D721Med (cell line): ENCODE measurements at regions not wholly inside any gene's neighbourhood (a gene's known extent, or its start where the extent isn't known, plus 50 kb on each side); places are given as distances from the start of the nearest gene placed in this dataset.

Experiments used
- DNase-seq: peaks from one replicate; pipeline ENCODE4 v3.0.0; 2011; ENCODE audit warnings: low spot score; ENCODE audit not compliant: insufficient read length
- FAIRE-seq: peaks from 2 replicates; lab custom pipeline; 2011; peaks lifted over from hg19 to GRCh38; lab: Jason Lieb, UNC
- TF ChIP-seq, protein P1 (sequence below): IDR thresholded peaks from 2 replicates; pipeline ENCODE4 v1.5.1; 2012; ENCODE audit warnings: mild to moderate bottlenecking, control low read depth; ENCODE audit not compliant: insufficient read depth; ENCODE audit errors: missing control alignments

DNA sequence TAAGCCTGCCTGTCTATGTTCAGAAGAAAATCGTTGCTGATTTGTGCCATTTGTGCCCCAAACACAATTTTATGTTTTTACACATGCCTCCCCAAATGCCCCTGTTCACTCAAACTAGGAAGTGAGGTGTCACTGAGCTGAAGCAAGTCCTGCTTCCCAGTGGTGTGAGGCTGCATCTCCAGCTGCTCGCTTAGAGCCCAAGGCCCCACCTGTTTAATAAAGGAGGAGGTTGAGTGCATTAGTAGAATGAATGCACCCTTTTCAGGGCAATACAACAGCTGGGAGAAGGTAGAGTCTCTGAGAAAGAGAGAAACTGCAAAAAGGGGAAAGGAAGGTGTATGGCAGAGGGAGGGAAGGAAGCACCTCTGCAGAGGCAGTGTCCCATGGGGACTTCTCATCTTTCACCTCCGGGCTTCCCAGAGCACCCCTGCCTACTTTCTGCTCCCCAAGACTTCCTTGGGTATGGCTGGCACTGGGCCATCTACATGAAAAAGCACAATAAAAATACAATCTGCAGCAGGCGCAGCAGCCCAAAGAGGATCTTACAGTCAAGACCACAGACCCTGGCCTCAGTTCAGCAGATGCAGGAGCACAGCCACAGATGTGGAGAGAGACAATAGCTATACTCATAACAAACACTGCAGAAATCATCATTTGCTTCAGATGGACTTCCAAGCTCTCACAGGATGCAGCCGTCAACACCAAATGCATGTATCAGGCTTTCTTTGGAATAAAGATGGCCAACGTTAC is 165.9 kb downstream of the POLR2M start:
- FAIRE-seq, result no peak
- TF ChIP-seq, protein P1, sequence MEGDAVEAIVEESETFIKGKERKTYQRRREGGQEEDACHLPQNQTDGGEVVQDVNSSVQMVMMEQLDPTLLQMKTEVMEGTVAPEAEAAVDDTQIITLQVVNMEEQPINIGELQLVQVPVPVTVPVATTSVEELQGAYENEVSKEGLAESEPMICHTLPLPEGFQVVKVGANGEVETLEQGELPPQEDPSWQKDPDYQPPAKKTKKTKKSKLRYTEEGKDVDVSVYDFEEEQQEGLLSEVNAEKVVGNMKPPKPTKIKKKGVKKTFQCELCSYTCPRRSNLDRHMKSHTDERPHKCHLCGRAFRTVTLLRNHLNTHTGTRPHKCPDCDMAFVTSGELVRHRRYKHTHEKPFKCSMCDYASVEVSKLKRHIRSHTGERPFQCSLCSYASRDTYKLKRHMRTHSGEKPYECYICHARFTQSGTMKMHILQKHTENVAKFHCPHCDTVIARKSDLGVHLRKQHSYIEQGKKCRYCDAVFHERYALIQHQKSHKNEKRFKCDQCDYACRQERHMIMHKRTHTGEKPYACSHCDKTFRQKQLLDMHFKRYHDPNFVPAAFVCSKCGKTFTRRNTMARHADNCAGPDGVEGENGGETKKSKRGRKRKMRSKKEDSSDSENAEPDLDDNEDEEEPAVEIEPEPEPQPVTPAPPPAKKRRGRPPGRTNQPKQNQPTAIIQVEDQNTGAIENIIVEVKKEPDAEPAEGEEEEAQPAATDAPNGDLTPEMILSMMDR, result no peak

GRCh38 chr15:57873564-57874209 is 167.2 kb downstream of the POLR2M start:
- TF ChIP-seq, protein P1, result no peak
- no peak for DNase-seq
- FAIRE-seq, result no peak

More for the DNA sequence above, 165.9 kb downstream of the POLR2M start:
- DNase-seq, result no peak

DNA sequence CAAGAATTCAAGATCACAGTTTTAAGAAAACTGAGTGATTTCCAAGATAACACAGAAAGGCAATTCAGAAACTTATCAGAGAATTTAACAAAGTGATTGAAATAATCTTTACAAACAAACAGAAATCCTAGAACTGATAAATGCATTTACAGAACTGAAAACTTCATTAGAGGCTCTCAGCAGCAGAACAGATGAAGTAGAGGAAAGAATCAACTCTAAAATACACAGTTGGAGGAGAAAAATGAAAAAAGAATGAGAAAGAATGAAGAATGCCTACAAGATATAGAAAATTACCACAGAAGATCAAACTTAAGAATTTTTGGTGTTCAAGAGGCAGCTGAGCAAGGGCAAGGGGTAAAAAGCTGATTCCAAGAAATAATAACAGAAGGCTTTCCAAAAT is 168.8 kb downstream of the POLR2M start:
- TF ChIP-seq, protein P1, result no peak
- FAIRE-seq (no peak), DNase-seq (no peak)

GRCh38 chr15:57878573-57878972 is 172.1 kb downstream of the POLR2M start:
- TF ChIP-seq, protein P1, result no peak
- FAIRE-seq, result no peak
- DNase-seq, result no peak

GRCh38 chr15:57881361-57881760 is 174.8 kb downstream of the POLR2M start:
- DNase-seq (no peak), FAIRE-seq (no peak)
- TF ChIP-seq, protein P1, result no peak

DNA sequence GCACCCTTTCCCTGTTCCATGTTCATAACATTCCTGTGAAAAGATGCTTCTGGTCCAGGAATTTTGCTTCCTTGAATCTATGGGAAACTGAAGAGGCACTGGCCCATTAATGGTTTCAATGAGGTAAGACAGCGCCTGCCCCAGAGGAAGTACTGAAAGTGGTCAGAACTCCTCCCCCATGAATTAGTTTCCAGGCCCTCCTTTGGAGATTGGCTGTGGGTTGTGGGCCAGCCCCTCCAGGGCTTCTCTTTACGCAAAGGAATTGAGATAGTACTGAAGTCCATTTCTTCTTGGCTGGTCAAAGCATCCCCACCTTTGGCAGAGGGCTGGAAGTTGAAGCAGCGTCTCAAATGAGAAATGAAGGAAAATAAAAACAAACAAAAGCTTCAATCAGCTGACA is 175.5 kb downstream of the POLR2M start:
- FAIRE-seq, result no peak
- TF ChIP-seq, protein P1, result no peak
- DNase-seq, result no peak

- FAIRE-seq (no peak), DNase-seq (no peak)
- TF ChIP-seq, protein P1, result no peak
Measured at GRCh38 chr15:57883701-57884100, 177.2 kb downstream of the POLR2M start.
